H9 (cell line): ENCODE measurements at regions not wholly inside any gene's neighbourhood (a gene's known extent, or its start where the extent isn't known, plus 50 kb on each side); places are given as distances from the start of the nearest gene placed in this dataset.

ENCODE experiments used
- DNase-seq: peaks from one replicate; pipeline ENCODE4 v3.0.0-alpha.2; 2017
- H2AFZ ChIP-seq: one replicate; pipeline ENCODE4 v1.6.1; 2013; ENCODE audit warnings: mild to moderate bottlenecking, low read length, control low read depth, moderate library complexity
- H2AK5ac ChIP-seq: 2 replicates; pipeline ENCODE4 v1.6.1; 2013; ENCODE audit warnings: low read length, control low read depth, mixed read lengths; ENCODE audit not compliant: insufficient read length
- H2BK120ac ChIP-seq: one replicate; pipeline ENCODE4 v1.6.1; 2013; ENCODE audit warnings: low read depth, mild to moderate bottlenecking, low read length, control low read depth, inconsistent platforms; ENCODE audit not compliant: poor library complexity, severe bottlenecking
- H2BK12ac ChIP-seq: 2 replicates; pipeline ENCODE4 v1.6.1; 2013; ENCODE audit warnings: low read length, control low read depth, mixed read lengths, low read depth; ENCODE audit not compliant: insufficient read length
- H2BK15ac ChIP-seq: 2 replicates; pipeline ENCODE4 v1.6.1; 2013; ENCODE audit warnings: low read depth, low read length, control low read depth
- H2BK20ac ChIP-seq: one replicate; pipeline ENCODE4 v1.6.1; 2013; ENCODE audit warnings: low read depth, mild to moderate bottlenecking, low read length, control low read depth, inconsistent platforms; ENCODE audit not compliant: poor library complexity, severe bottlenecking
- H2BK5ac ChIP-seq: 2 replicates; pipeline ENCODE4 v1.6.1; 2013; ENCODE audit warnings: low read length, control low read depth, mixed read lengths; ENCODE audit not compliant: insufficient read length
- H3K14ac ChIP-seq: 2 replicates; pipeline ENCODE4 v1.6.1; 2013; ENCODE audit warnings: low read length, control low read depth; ENCODE audit not compliant: insufficient read depth
- H3K18ac ChIP-seq: 2 replicates; pipeline ENCODE4 v1.6.1; 2013; ENCODE audit warnings: low read depth, mild to moderate bottlenecking, mixed read lengths, low read length, control low read depth; ENCODE audit not compliant: insufficient read length
- H3K23ac ChIP-seq: 2 replicates; pipeline ENCODE4 v1.6.1; 2013; ENCODE audit warnings: low read length, control low read depth, mixed read lengths, low read depth; ENCODE audit not compliant: insufficient read length
- H3K23me2 ChIP-seq: 2 replicates; pipeline ENCODE4 v1.6.1; 2013; ENCODE audit warnings: low read depth, mild to moderate bottlenecking, mixed read lengths, low read length, control low read depth; ENCODE audit not compliant: insufficient read length, poor library complexity, severe bottlenecking
- H3K27ac ChIP-seq: 2 replicates; pipeline ENCODE4 v1.5.1; 2013; ENCODE audit warnings: low read length, control low read depth, mixed read lengths, low read depth; ENCODE audit not compliant: insufficient read length
- H3K27me3 ChIP-seq: 2 replicates; pipeline ENCODE4 v1.6.1; 2013; ENCODE audit warnings: low read length, control low read depth, inconsistent platforms; ENCODE audit not compliant: insufficient read depth
- H3K4ac ChIP-seq: 2 replicates; pipeline ENCODE4 v1.6.1; 2013; ENCODE audit warnings: low read depth, mild to moderate bottlenecking, control low read depth, inconsistent platforms, low read length, moderate library complexity
- H3K4me1 ChIP-seq: 2 replicates; pipeline ENCODE4 v1.6.1; 2013; ENCODE audit warnings: low read length, control low read depth, inconsistent platforms; ENCODE audit not compliant: insufficient read depth
- H3K4me2 ChIP-seq: 2 replicates; pipeline ENCODE4 v1.6.1; 2013; ENCODE audit warnings: low read length, control low read depth, mixed read lengths; ENCODE audit not compliant: insufficient read length, insufficient read depth
- H3K56ac ChIP-seq: 2 replicates; pipeline ENCODE4 v1.6.1; 2013; ENCODE audit warnings: low read depth, mild to moderate bottlenecking, mixed read lengths, low read length, control low read depth; ENCODE audit not compliant: insufficient read length
- H3K79me1 ChIP-seq: 2 replicates; pipeline ENCODE4 v1.6.1; 2013; ENCODE audit warnings: low read depth, mild to moderate bottlenecking, moderate library complexity, low read length, control low read depth, inconsistent platforms; ENCODE audit not compliant: insufficient read depth, poor library complexity, severe bottlenecking
- H3K79me2 ChIP-seq: 2 replicates; pipeline ENCODE4 v1.6.1; 2013; ENCODE audit warnings: low read length, control low read depth, inconsistent platforms; ENCODE audit not compliant: insufficient read depth
- H3K9ac ChIP-seq: 2 replicates; pipeline ENCODE4 v1.6.1; 2013; ENCODE audit warnings: low read length, control low read depth, mixed read lengths; ENCODE audit not compliant: insufficient read length; ENCODE audit errors: extremely low read depth
- H3K9me3 ChIP-seq: one replicate; pipeline ENCODE4 v1.6.1; 2013; ENCODE audit warnings: low read depth, low read length, inconsistent platforms; ENCODE audit not compliant: control insufficient read depth
- H3T11ph ChIP-seq: one replicate; pipeline ENCODE4 v1.6.1; 2013; ENCODE audit warnings: mild to moderate bottlenecking, low read length, control low read depth, inconsistent platforms
- H4K20me1 ChIP-seq: one replicate; pipeline ENCODE4 v1.6.1; 2013; ENCODE audit not compliant: control insufficient read depth, insufficient read length, insufficient read depth
- H4K5ac ChIP-seq: 2 replicates; pipeline ENCODE4 v1.6.1; 2013; ENCODE audit warnings: low read depth, mild to moderate bottlenecking, mixed read lengths, low read length, control low read depth; ENCODE audit not compliant: insufficient read length
- H4K8ac ChIP-seq: replicated peaks from 2 replicates; pipeline ENCODE4 v1.6.1; 2013; ENCODE audit warnings: low read length, control low read depth, mixed read lengths, low read depth; ENCODE audit not compliant: insufficient read length
- H4K91ac ChIP-seq: 2 replicates; pipeline ENCODE4 v1.6.1; 2013; ENCODE audit warnings: low read depth, mild to moderate bottlenecking, moderate library complexity, mixed read lengths, low read length, control low read depth; ENCODE audit not compliant: insufficient read length
- H3K27ac Mint-ChIP-seq, 3 experiments: 2 replicates in 2 of 3; 3 replicates in 1 of 3; pipeline ENCODE4 v1.8.0; 2020 to 2021; ENCODE audit warnings: mixed read lengths in 3 of 3, mild to moderate bottlenecking in 1 of 3, moderate library complexity in 1 of 3
- H3K27me3 Mint-ChIP-seq: 2 replicates; pipeline ENCODE4 v1.8.0; 2021; ENCODE audit warnings: low read depth, mild to moderate bottlenecking, moderate library complexity, mixed read lengths
- H3K36me3 Mint-ChIP-seq, 3 experiments: 2 replicates in 2 of 3; 3 replicates in 1 of 3; pipeline ENCODE4 v1.8.0; 2020 to 2021; ENCODE audit warnings: low read depth in 3 of 3, mixed read lengths in 3 of 3; ENCODE audit not compliant: insufficient read depth in 1 of 3
- H3K4me1 Mint-ChIP-seq, 2 experiments: 2 replicates each; pipeline ENCODE4 v1.8.0; 2020; ENCODE audit warnings: mixed read lengths in 2 of 2
- H3K4me3 Mint-ChIP-seq, 2 experiments: 2 replicates in 1 of 2; 3 replicates in 1 of 2; pipeline ENCODE4 v1.8.0; 2020 to 2021; ENCODE audit warnings: mild to moderate bottlenecking in 2 of 2, mixed read lengths in 2 of 2, moderate library complexity in 1 of 2
- H3K9me3 Mint-ChIP-seq, 2 experiments: 2 replicates in 1 of 2; 3 replicates in 1 of 2; pipeline ENCODE4 v1.8.0; 2020; ENCODE audit warnings: mild to moderate bottlenecking in 2 of 2, mixed read lengths in 2 of 2, moderate library complexity in 1 of 2
- WGBS: extraction: QIAGEN DNeasy Blood & Tissue Kit; methylation state at CpG from one replicate; pipeline ENCODE4 v1.1.7; 2013; ENCODE audit warnings: missing lambda C conversion rate, low lambda C conversion rate, mixed read lengths; ENCODE audit not compliant: insufficient read length; ENCODE audit errors: extremely low coverage; 5-methylcytosine and 5-hydroxymethylcytosine counted together
- TF ChIP-seq, protein P1 (sequence below): fragments of 200-600 bp; sonication (generic); conservative IDR thresholded peaks from 3 replicates; pipeline ENCODE4 v1.8.0; 2021; ENCODE audit warnings: antibody characterized with exemption, mild to moderate bottlenecking

DNA sequence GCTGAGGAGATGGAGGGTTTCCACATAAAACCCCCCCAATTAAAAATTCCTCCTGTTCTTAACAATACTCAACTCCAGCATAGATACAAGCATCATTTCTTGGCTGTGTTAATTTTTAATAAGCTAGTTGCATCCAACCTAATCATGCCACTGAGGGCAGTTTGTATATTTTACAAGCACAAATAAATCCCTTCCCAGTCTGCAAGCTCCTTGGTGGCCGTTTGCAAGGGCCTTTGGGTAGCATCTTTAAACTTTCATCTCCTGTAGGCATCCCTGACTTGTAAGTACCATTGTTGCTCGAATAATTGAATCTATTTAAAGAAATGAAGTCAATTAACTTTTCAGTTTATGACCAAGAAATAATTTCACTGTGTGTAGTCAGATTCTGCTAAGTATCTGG, 103.5 kb upstream of the AJAP1 start:
- no peaks in the 10 kb centered on the region for H3K79me2 ChIP-seq
- H2AFZ ChIP-seq, result no peak overlapping the region
- Mint-ChIP-seq H3K27ac (no peak overlapping the region), H3K4me1 (no peaks in the 10 kb centered on the region; a peak in 1 of 4 replicates), H3K9me3 (no peaks in the 10 kb centered on the region), H3K27me3 (peaks cover 51% of the 10 kb centered on the region), H3K4me3 (no peak overlapping the region), H3K36me3 (no peaks in the 10 kb centered on the region)
- no peak overlapping the region for H2BK12ac ChIP-seq
- H3K4me1 ChIP-seq, result no peaks in the 10 kb centered on the region
- no peak overlapping the region for H3T11ph ChIP-seq
- H3K27me3 ChIP-seq, result no peaks in the 10 kb centered on the region
- no peak overlapping the region for H3K18ac ChIP-seq
- no peaks in the 10 kb centered on the region for H4K20me1 ChIP-seq
- no peak overlapping the region for H2BK20ac ChIP-seq
- H3K23ac ChIP-seq, result no peak overlapping the region
- no peak overlapping the region for H2BK5ac ChIP-seq
- TF ChIP-seq, protein P1, sequence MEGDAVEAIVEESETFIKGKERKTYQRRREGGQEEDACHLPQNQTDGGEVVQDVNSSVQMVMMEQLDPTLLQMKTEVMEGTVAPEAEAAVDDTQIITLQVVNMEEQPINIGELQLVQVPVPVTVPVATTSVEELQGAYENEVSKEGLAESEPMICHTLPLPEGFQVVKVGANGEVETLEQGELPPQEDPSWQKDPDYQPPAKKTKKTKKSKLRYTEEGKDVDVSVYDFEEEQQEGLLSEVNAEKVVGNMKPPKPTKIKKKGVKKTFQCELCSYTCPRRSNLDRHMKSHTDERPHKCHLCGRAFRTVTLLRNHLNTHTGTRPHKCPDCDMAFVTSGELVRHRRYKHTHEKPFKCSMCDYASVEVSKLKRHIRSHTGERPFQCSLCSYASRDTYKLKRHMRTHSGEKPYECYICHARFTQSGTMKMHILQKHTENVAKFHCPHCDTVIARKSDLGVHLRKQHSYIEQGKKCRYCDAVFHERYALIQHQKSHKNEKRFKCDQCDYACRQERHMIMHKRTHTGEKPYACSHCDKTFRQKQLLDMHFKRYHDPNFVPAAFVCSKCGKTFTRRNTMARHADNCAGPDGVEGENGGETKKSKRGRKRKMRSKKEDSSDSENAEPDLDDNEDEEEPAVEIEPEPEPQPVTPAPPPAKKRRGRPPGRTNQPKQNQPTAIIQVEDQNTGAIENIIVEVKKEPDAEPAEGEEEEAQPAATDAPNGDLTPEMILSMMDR, result no peak
- no peak overlapping the region for H3K14ac ChIP-seq
- no peak overlapping the region for H2AK5ac ChIP-seq
- no peak overlapping the region for H4K5ac ChIP-seq
- H4K8ac ChIP-seq, result no peak overlapping the region
- DNase-seq, result no peak
- H3K9me3 ChIP-seq, result no peaks in the 10 kb centered on the region
- H3K4ac ChIP-seq, result no peak overlapping the region
- no CpG with 5 or more reads among the region's 2 CpGs for WGBS
- H3K79me1 ChIP-seq, result no peaks in the 10 kb centered on the region
- no peak overlapping the region for H3K9ac ChIP-seq
- H3K27ac ChIP-seq, result no peak overlapping the region
- no peak overlapping the region for H3K56ac ChIP-seq
- H4K91ac ChIP-seq, result no peak overlapping the region
- no peak overlapping the region for H2BK15ac ChIP-seq
- no peak overlapping the region for H3K4me2 ChIP-seq
- no peak overlapping the region for H2BK120ac ChIP-seq
- H3K23me2 ChIP-seq, result no peaks in the 10 kb centered on the region
